GM12878 (cell line): ENCODE measurements at regions not wholly inside any gene's neighbourhood (a gene's known extent, or its start where the extent isn't known, plus 50 kb on each side); places are given as distances from the start of the nearest gene placed in this dataset.

Experiments
- ATAC-seq: fragments of 200-7000 bp; cut with Tn5 transposase; 3 replicates; pipeline ENCODE4 v1.9.1; 2020; ENCODE audit warnings: mild to moderate bottlenecking, moderate library complexity
- BruUV-seq: library from RNA; stranded (reverse); fragments of 400-500 nt; replicated peaks from 2 replicates; lab custom pipeline; 2021; lab: Mats Ljungman, UMichigan
- CTCF ChIA-PET: fragments of 300-600 bp; sonication (Branson Sonifier 250); formaldehyde crosslinking; extraction: SDS; loops from one replicate; lab custom pipeline; 2021; ENCODE audit warnings: inconsistent platforms; lab: Yijun Ruan, JAX
- POLR2A ChIA-PET: fragments of 350-600 bp; formaldehyde crosslinking; extraction: SDS; loops from one replicate; lab custom pipeline; 2021; ENCODE audit warnings: inconsistent platforms; lab: Charles Lee
- RAD21 ChIA-PET: fragments of 300-600 bp; sonication (Branson Sonifier 250); formaldehyde crosslinking; loops from one replicate; lab custom pipeline; 2023; ENCODE audit warnings: antibody characterized with exemption; ENCODE audit not compliant: unreplicated experiment; lab: Charles Lee
- SMC1A ChIA-PET: fragments of 300-600 bp; sonication (Branson Sonifier 250); formaldehyde crosslinking; loops from one replicate; lab custom pipeline; 2023; ENCODE audit not compliant: unreplicated experiment, uncharacterized antibody; lab: Charles Lee
- DNase-seq: peaks from one replicate; pipeline ENCODE4 v3.0.0-alpha.2; 2011; ENCODE audit warnings: low read depth, low spot score
- FAIRE-seq: peaks from 3 replicates; lab custom pipeline; 2011; peaks lifted over from hg19 to GRCh38; lab: Jason Lieb, UNC
- H2AFZ ChIP-seq: 2 replicates; pipeline ENCODE4 v1.6.0; 2011; ENCODE audit warnings: low read depth, low read length, control low read depth; ENCODE audit not compliant: control insufficient read depth
- H3K27ac ChIP-seq: 2 replicates; pipeline ENCODE4 v1.5.1; 2011; ENCODE audit warnings: control low read depth; ENCODE audit not compliant: control insufficient read depth, insufficient read depth
- H3K27me3 ChIP-seq, 2 experiments: replicated peaks in 1 of 2; 2 replicates each; pipeline versions ENCODE4 v1.6.0 to v1.6.1; 2011; ENCODE audit warnings: low read length in 1 of 2; ENCODE audit not compliant: control insufficient read depth in 2 of 2, insufficient read depth in 2 of 2
- H3K36me3 ChIP-seq, 2 experiments: 2 replicates each; pipeline ENCODE4 v1.5.1; 2011; ENCODE audit warnings: low read length in 1 of 2; ENCODE audit not compliant: control insufficient read depth in 2 of 2, insufficient read depth in 2 of 2
- H3K4me1 ChIP-seq: 2 replicates; pipeline ENCODE4 v1.6.1; 2011; ENCODE audit warnings: mild to moderate bottlenecking, low read length, moderate library complexity, mixed read lengths; ENCODE audit not compliant: control insufficient read depth, insufficient read depth
- H3K4me2 ChIP-seq: 2 replicates; pipeline ENCODE4 v1.6.0; 2011; ENCODE audit warnings: control low read depth; ENCODE audit not compliant: control insufficient read depth, insufficient read depth
- H3K4me3 ChIP-seq: fragments of 200-600 bp; sonication (generic); 2 replicates; pipeline ENCODE4 v1.5.1; 2016
- H3K79me2 ChIP-seq: 2 replicates; pipeline ENCODE4 v1.6.0; 2011; ENCODE audit warnings: low read length; ENCODE audit not compliant: control insufficient read depth, insufficient read depth
- H3K9ac ChIP-seq: 2 replicates; pipeline ENCODE4 v1.8.0; 2011; ENCODE audit warnings: low read length, control low read depth, mixed read lengths; ENCODE audit not compliant: control insufficient read depth, insufficient read depth
- H3K9me3 ChIP-seq: replicated peaks from 3 replicates; pipeline ENCODE4 v1.5.1; 2011; ENCODE audit warnings: mild to moderate bottlenecking, low read length; ENCODE audit not compliant: control insufficient read depth, insufficient read depth
- H4K20me1 ChIP-seq: 2 replicates; pipeline ENCODE4 v1.6.0; 2011; ENCODE audit not compliant: control insufficient read depth, insufficient read depth
- CBFB ChIP-seq: IDR thresholded peaks from 2 replicates; pipeline ENCODE4 v1.6.1; 2016; ENCODE audit warnings: antibody characterized with exemption, low read depth
- CEBPZ ChIP-seq: fragments of 150-350 bp; IDR thresholded peaks from 2 replicates; pipeline ENCODE4 v1.6.1; 2016; ENCODE audit warnings: low read depth, low read length
- E4F1 ChIP-seq: fragments of 450-650 bp; IDR thresholded peaks from 2 replicates; pipeline ENCODE4 v1.6.1; 2018; ENCODE audit warnings: borderline replicate concordance, mild to moderate bottlenecking; ENCODE audit not compliant: partially characterized antibody
- EZH2 ChIP-seq: IDR thresholded peaks from 2 replicates; pipeline ENCODE4 v1.6.1; 2012; ENCODE audit warnings: low read depth, mild to moderate bottlenecking, control low read depth, inconsistent platforms, low read length, borderline replicate concordance; ENCODE audit not compliant: control insufficient read depth
- IKZF2 ChIP-seq, 2 experiments: fragments of 450-650 bp; IDR thresholded peaks; 2 replicates each; pipeline ENCODE4 v1.6.1; 2017; ENCODE audit warnings: mild to moderate bottlenecking in 2 of 2, moderate library complexity in 2 of 2
- JUND ChIP-seq: IDR thresholded peaks from 2 replicates; pipeline ENCODE4 v1.6.1; 2012; ENCODE audit warnings: low read depth, mild to moderate bottlenecking, low read length, improper control_type of control experiment, moderate library complexity
- NR2F1 ChIP-seq: fragments of 450-650 bp; conservative IDR thresholded peaks from 2 replicates; pipeline ENCODE4 v1.6.1; 2017; ENCODE audit warnings: mild to moderate bottlenecking
- SKIL ChIP-seq: fragments of 450-650 bp; IDR thresholded peaks from 2 replicates; pipeline ENCODE4 v1.6.1; 2017; ENCODE audit warnings: mild to moderate bottlenecking, low read depth, inconsistent platforms; ENCODE audit not compliant: poor library complexity, severe bottlenecking
- STAT1 ChIP-seq: fragments of 450-650 bp; conservative IDR thresholded peaks from 2 replicates; pipeline ENCODE4 v1.6.1; 2014; ENCODE audit warnings: antibody characterized with exemption, mild to moderate bottlenecking
- TARDBP ChIP-seq: IDR thresholded peaks from 2 replicates; pipeline ENCODE4 v1.6.1; 2016; ENCODE audit warnings: borderline replicate concordance
- WGBS: methylation state at CpG from one replicate; pipeline ENCODE4 v1.1.6; 2016; ENCODE audit warnings: low lambda C conversion rate; ENCODE audit not compliant: insufficient replicate concordance, insufficient coverage; ENCODE audit errors: missing lambda C conversion rate; 5-methylcytosine and 5-hydroxymethylcytosine counted together
- in situ Hi-C: fragments of 300-500 bp; cut with MboI; formaldehyde crosslinking; loops from 9 replicates; pipeline ENCODE4 v1.14.3; 2018; ENCODE audit warnings: mixed read lengths
- intact Hi-C: fragments of 100-400 bp; cut with micrococcal nuclease; formaldehyde crosslinking; loops from one replicate; pipeline ENCODE4 v1.14.2; 2022; ENCODE audit not compliant: unreplicated experiment
- TF ChIP-seq, protein P1 (sequence below): fragments of 450-650 bp; conservative IDR thresholded peaks from 2 replicates; pipeline ENCODE4 v1.6.1; 2017; ENCODE audit warnings: mild to moderate bottlenecking, moderate library complexity

DNA sequence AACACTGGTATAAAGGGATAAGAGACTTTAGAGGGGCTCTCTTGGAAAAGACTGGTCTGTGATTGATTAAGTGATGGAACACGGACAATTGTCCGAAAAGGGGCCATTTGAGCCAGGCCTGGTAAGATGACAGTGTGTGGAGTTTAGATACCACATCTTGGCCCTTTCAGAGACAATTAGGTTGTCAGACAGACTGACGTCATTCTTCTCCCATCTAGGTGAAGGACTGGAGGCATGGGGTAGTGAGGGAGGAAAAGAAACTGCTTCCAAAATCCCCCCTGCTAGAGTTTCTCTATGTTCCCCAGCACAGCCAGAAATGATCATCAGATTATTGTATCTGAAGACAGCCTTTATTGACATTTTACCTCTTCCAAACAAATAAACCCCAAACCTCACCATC lies 84.8 kb upstream of the MYO3A start:
- Histone ChIP-seq H3K9ac (no peak overlapping the region), H3K27me3 (no peaks in the 10 kb centered on the region), H3K4me3 (no peak overlapping the region), H3K4me1 (no peaks in the 10 kb centered on the region), H3K9me3 (no peaks in the 10 kb centered on the region), H3K36me3 (no peaks in the 10 kb centered on the region), H4K20me1 (no peaks in the 10 kb centered on the region), H3K27ac (no peak overlapping the region)
- in situ Hi-C loops, result no loop called here
- RAD21 ChIA-PET, result no interaction called here
- no peak for ATAC-seq
- TF ChIP-seq CEBPZ (no peak), STAT1 (no peak), NR2F1 (no peak), SKIL (no peak), TARDBP (no peak), EZH2 (no peak), IKZF2 (IDR thresholded peaks at IDR 0.05) (no peak), JUND (no peak), E4F1 (no peak), CBFB (no peak)
- TF ChIP-seq, protein P1, sequence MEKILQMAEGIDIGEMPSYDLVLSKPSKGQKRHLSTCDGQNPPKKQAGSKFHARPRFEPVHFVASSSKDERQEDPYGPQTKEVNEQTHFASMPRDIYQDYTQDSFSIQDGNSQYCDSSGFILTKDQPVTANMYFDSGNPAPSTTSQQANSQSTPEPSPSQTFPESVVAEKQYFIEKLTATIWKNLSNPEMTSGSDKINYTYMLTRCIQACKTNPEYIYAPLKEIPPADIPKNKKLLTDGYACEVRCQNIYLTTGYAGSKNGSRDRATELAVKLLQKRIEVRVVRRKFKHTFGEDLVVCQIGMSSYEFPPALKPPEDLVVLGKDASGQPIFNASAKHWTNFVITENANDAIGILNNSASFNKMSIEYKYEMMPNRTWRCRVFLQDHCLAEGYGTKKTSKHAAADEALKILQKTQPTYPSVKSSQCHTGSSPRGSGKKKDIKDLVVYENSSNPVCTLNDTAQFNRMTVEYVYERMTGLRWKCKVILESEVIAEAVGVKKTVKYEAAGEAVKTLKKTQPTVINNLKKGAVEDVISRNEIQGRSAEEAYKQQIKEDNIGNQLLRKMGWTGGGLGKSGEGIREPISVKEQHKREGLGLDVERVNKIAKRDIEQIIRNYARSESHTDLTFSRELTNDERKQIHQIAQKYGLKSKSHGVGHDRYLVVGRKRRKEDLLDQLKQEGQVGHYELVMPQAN, result no peak
- TF ChIP-seq, all 136 proteins: peak for 0
- 75% methylated on average over 3 of the region's 3 CpGs for WGBS
- H2AFZ ChIP-seq, result no peak overlapping the region
- CTCF ChIA-PET, result no interaction called here
- SMC1A ChIA-PET, result no interaction called here
- no peaks in the 10 kb centered on the region for H3K79me2 ChIP-seq
- no peak for FAIRE-seq
- no peak overlapping the region for H3K4me2 ChIP-seq
- BruUV-seq, result no TSS peak
- POLR2A ChIA-PET, result no interaction called here
- DNase-seq, result no peak
- intact Hi-C loops, result no loop called here
